ENCODE measurements at regions not wholly inside any gene's neighbourhood (a gene's known extent, or its start where the extent isn't known, plus 50 kb on each side); places are given as distances from the start of the nearest gene placed in this dataset.

- H3K4me1 ChIP-seq (ENCODE audit: control insufficient read depth, insufficient read depth, low read length), result no peaks in the 10 kb centered on the region
- no peak overlapping the region for H3K4me2 ChIP-seq (ENCODE audit: low read length)
- H3K4me3 ChIP-seq (ENCODE audit: low read length), result no peak overlapping the region
Measured at GRCh38 chr14:98171654-98172053, 1100.3 kb downstream of the BCL11B start.

DNA sequence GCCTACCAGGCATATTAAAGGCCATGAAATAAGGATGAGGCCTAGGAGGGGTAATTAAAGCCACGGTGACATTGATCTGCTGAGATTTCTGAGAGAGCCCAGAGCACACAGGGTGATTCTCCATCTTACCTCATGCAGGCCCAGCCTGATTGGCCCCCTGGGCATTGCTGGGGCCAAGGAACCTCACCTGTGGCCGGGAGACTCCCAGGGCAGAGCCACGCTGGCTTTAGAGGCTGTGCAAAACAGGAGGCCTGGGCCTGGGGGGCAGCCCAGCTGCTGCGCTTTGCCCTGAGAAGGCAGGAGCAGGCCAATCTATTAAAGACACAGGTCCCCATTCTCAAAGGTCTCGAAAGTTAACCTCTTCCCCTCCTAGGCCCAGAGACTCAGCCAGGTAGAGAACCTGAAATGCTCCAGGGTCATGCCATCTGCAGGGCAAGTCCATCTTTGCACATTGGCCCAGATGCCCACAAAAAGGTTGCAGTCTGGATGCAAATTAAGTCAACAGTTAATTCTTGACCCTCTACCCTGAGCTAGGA is 1099.7 kb downstream of the BCL11B start:
- Histone ChIP-seq H3K4me1 (ENCODE audit: control insufficient read depth, insufficient read depth, low read length) (no peaks in the 10 kb centered on the region), H3K27me3 (ENCODE audit: control insufficient read depth, insufficient read depth, low read length) (no peaks in the 10 kb centered on the region), H3K36me3 (ENCODE audit: insufficient read depth, low read length) (no peaks in the 10 kb centered on the region), H3K9me3 (replicated peaks; ENCODE audit: low read length) (peaks cover 25% of the 10 kb centered on the region), H3K4me3 (ENCODE audit: low read length) (no peak overlapping the region), H3K9ac (ENCODE audit: low read depth, low read length) (no peak overlapping the region), H3K4me2 (ENCODE audit: low read length) (no peak overlapping the region)

More at GRCh38 chr14:98171654-98172053, 1100.3 kb downstream of the BCL11B start:
- Histone ChIP-seq H3K9ac (ENCODE audit: low read depth, low read length) (no peak overlapping the region), H3K9me3 (replicated peaks; ENCODE audit: low read length) (peaks cover 25% of the 10 kb centered on the region), H3K27me3 (ENCODE audit: control insufficient read depth, insufficient read depth, low read length) (no peaks in the 10 kb centered on the region), H3K36me3 (ENCODE audit: insufficient read depth, low read length) (no peaks in the 10 kb centered on the region)

DNA sequence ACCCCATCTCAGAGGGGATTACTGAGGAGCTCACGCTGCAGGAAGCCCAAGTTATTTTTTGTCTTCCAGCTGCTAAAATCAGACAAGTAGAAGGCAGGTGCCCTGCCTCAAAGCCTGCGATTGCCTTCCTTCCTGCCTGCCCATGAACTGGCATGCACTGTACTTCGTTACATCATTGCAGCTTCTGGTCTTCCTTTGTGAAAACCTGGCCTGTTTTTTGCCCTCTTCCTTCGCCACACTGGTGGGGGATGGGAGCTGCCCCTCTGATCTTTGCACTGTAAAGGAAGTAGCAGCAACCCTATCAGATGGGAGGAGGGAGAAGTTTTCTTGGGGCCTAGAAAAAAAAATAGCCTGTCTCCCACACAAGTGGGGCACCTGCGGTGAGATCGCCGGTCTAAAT is 1098.7 kb downstream of the BCL11B start:
- Histone ChIP-seq H3K4me3 (ENCODE audit: low read length) (no peak overlapping the region), H3K36me3 (ENCODE audit: insufficient read depth, low read length) (no peaks in the 10 kb centered on the region), H3K4me2 (ENCODE audit: low read length) (no peak overlapping the region), H3K9me3 (replicated peaks; ENCODE audit: low read length) (peaks cover 23% of the 10 kb centered on the region), H3K4me1 (ENCODE audit: control insufficient read depth, insufficient read depth, low read length) (no peaks in the 10 kb centered on the region), H3K9ac (ENCODE audit: low read depth, low read length) (no peak overlapping the region), H3K27me3 (ENCODE audit: control insufficient read depth, insufficient read depth, low read length) (no peaks in the 10 kb centered on the region)

DNA sequence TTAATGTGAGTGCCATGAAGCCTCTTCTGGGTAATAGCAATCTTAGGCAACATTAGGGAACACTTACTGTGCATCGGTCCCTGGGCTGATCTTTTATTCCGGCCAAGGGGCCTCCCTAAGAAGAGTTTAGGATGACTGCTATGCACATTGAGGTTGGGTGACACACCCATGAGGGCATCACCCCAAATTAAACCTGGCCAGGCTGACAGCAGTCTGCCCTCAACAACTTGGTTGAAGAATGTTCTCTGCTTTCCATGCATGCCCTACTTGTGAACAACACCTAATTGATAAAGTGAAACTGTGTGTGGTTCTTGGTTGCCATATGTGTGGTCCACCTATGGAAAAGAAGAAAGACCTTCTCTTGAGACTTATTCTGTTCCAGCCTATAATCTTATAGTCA is 1098.0 kb downstream of the BCL11B start:
- Histone ChIP-seq H3K27me3 (ENCODE audit: control insufficient read depth, insufficient read depth, low read length) (no peaks in the 10 kb centered on the region), H3K4me1 (ENCODE audit: control insufficient read depth, insufficient read depth, low read length) (no peaks in the 10 kb centered on the region), H3K4me2 (ENCODE audit: low read length) (no peak overlapping the region), H3K36me3 (ENCODE audit: insufficient read depth, low read length) (no peaks in the 10 kb centered on the region), H3K9ac (ENCODE audit: low read depth, low read length) (no peak overlapping the region), H3K9me3 (replicated peaks; ENCODE audit: low read length) (peaks cover 21% of the 10 kb centered on the region), H3K4me3 (ENCODE audit: low read length) (no peak overlapping the region)

DNA sequence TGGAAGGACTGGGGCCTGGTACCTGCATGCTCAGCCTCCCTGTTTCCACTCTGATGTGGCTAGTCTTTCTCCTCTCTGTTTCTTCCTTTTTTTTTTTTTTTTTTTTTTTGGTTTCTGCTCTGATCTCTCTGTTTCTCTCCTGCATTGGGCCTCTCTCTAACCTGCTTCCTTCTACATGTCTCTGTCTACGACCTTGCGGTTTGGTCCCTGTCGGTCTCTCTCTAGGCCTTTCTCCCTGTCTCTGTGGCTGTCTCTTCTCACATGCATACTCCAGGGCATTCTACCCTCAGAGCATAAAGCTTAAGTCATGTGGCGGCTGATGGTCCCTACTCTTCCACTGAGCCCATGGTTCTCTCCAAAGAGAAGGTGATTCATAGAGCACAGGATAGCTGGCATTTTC is 1096.6 kb downstream of the BCL11B start:
- Histone ChIP-seq H3K27me3 (ENCODE audit: control insufficient read depth, insufficient read depth, low read length) (no peaks in the 10 kb centered on the region), H3K4me3 (ENCODE audit: low read length) (no peak overlapping the region), H3K9ac (ENCODE audit: low read depth, low read length) (no peak overlapping the region), H3K36me3 (ENCODE audit: insufficient read depth, low read length) (no peaks in the 10 kb centered on the region), H3K9me3 (replicated peaks; ENCODE audit: low read length) (peaks cover 20% of the 10 kb centered on the region), H3K4me1 (ENCODE audit: control insufficient read depth, insufficient read depth, low read length) (no peaks in the 10 kb centered on the region), H3K4me2 (ENCODE audit: low read length) (no peak overlapping the region)

DNA sequence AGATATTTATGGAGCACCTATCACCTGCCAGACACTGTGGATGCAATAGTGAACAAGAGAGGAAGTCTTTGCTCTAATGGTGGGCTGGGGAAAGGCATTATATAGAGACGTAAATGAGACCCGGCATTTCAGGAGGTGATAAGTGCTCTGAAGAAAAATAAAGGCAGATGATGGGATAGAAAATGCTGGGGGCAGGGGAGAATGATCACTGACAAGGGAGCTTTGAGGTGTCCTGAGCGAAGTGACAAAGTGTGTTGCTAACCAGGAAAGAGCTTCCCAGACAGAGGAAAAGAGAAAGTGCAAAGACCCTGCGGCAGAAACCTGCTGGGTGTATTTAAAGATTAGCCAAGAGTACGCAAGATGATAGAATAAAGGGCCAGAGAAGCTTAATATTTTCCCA is 1096.1 kb downstream of the BCL11B start:
- H3K4me3 ChIP-seq (ENCODE audit: low read length), result no peak overlapping the region
- no peaks in the 10 kb centered on the region for H3K27me3 ChIP-seq (ENCODE audit: control insufficient read depth, insufficient read depth, low read length)
- no peaks in the 10 kb centered on the region for H3K4me1 ChIP-seq (ENCODE audit: control insufficient read depth, insufficient read depth, low read length)
- no peak overlapping the region for H3K9ac ChIP-seq (ENCODE audit: low read depth, low read length)
- peaks cover 20% of the 10 kb centered on the region for H3K9me3 ChIP-seq (replicated peaks; ENCODE audit: low read length)
- H3K4me2 ChIP-seq (ENCODE audit: low read length), result no peak overlapping the region
- no peaks in the 10 kb centered on the region for H3K36me3 ChIP-seq (ENCODE audit: insufficient read depth, low read length)

GRCh38 chr14:98176892-98177291 is 1095.1 kb downstream of the BCL11B start:
- Histone ChIP-seq H3K27me3 (ENCODE audit: control insufficient read depth, insufficient read depth, low read length) (no peaks in the 10 kb centered on the region), H3K9ac (ENCODE audit: low read depth, low read length) (no peak overlapping the region), H3K36me3 (ENCODE audit: insufficient read depth, low read length) (no peaks in the 10 kb centered on the region), H3K4me2 (ENCODE audit: low read length) (no peak overlapping the region), H3K4me3 (ENCODE audit: low read length) (no peak overlapping the region), H3K4me1 (ENCODE audit: control insufficient read depth, insufficient read depth, low read length) (no peaks in the 10 kb centered on the region), H3K9me3 (replicated peaks; ENCODE audit: low read length) (peaks cover 18% of the 10 kb centered on the region)

DNA sequence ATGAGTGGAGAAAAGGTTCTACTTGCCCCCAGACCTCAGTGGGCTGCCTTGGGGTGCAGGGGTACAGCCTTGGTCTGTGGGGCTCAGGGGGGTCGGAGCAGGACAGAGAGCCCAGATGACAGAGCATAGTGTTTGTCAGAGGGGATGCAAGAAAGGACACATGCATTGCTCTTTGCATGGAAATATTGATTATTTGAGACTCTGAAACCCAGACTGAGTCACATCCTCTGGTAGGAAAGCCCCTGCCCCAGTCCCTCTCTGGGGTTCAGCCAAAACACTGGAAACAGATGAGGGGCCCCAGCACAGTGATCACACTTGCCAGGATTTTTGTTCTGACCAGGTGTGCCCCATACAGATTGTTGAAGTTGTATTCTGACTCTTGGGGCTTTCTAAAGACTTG is 1094.4 kb downstream of the BCL11B start:
- H3K4me2 ChIP-seq (ENCODE audit: low read length), result no peak overlapping the region
- H3K27me3 ChIP-seq (ENCODE audit: control insufficient read depth, insufficient read depth, low read length), result no peaks in the 10 kb centered on the region
- H3K36me3 ChIP-seq (ENCODE audit: insufficient read depth, low read length), result no peaks in the 10 kb centered on the region
- H3K4me1 ChIP-seq (ENCODE audit: control insufficient read depth, insufficient read depth, low read length), result no peaks in the 10 kb centered on the region
- H3K9ac ChIP-seq (ENCODE audit: low read depth, low read length), result no peak overlapping the region
- no peak overlapping the region for H3K4me3 ChIP-seq (ENCODE audit: low read length)
- peaks cover 12% of the 10 kb centered on the region for H3K9me3 ChIP-seq (replicated peaks; ENCODE audit: low read length)

- Histone ChIP-seq H3K9ac (ENCODE audit: low read depth, low read length) (no peak overlapping the region), H3K36me3 (ENCODE audit: insufficient read depth, low read length) (no peaks in the 10 kb centered on the region), H3K9me3 (replicated peaks; ENCODE audit: low read length) (peaks cover 9% of the 10 kb centered on the region), H3K4me3 (ENCODE audit: low read length) (no peak overlapping the region), H3K4me2 (ENCODE audit: low read length) (no peak overlapping the region), H3K27me3 (ENCODE audit: control insufficient read depth, insufficient read depth, low read length) (no peaks in the 10 kb centered on the region), H3K4me1 (ENCODE audit: control insufficient read depth, insufficient read depth, low read length) (no peaks in the 10 kb centered on the region)
Measured at GRCh38 chr14:98181241-98181640, 1090.8 kb downstream of the BCL11B start.

GRCh38 chr14:98181768-98182167 is 1090.2 kb downstream of the BCL11B start:
- no peak overlapping the region for H3K4me2 ChIP-seq (ENCODE audit: low read length)
- no peaks in the 10 kb centered on the region for H3K36me3 ChIP-seq (ENCODE audit: insufficient read depth, low read length)
- H3K9me3 ChIP-seq (replicated peaks; ENCODE audit: low read length), result peaks cover 9% of the 10 kb centered on the region
- no peak overlapping the region for H3K9ac ChIP-seq (ENCODE audit: low read depth, low read length)
- no peaks in the 10 kb centered on the region for H3K4me1 ChIP-seq (ENCODE audit: control insufficient read depth, insufficient read depth, low read length)
- no peaks in the 10 kb centered on the region for H3K27me3 ChIP-seq (ENCODE audit: control insufficient read depth, insufficient read depth, low read length)
- H3K4me3 ChIP-seq (ENCODE audit: low read length), result no peak overlapping the region

GRCh38 chr14:98182393-98183055 is 1089.5 kb downstream of the BCL11B start:
- H3K9me3 ChIP-seq (replicated peaks; ENCODE audit: low read length), result peaks cover 9% of the 10 kb centered on the region
- no peak overlapping the region for H3K9ac ChIP-seq (ENCODE audit: low read depth, low read length)
- H3K4me1 ChIP-seq (ENCODE audit: control insufficient read depth, insufficient read depth, low read length), result no peaks in the 10 kb centered on the region
- H3K27me3 ChIP-seq (ENCODE audit: control insufficient read depth, insufficient read depth, low read length), result no peaks in the 10 kb centered on the region
- H3K4me2 ChIP-seq (ENCODE audit: low read length), result no peak overlapping the region
- H3K4me3 ChIP-seq (ENCODE audit: low read length), result no peak overlapping the region
- no peaks in the 10 kb centered on the region for H3K36me3 ChIP-seq (ENCODE audit: insufficient read depth, low read length)

DNA sequence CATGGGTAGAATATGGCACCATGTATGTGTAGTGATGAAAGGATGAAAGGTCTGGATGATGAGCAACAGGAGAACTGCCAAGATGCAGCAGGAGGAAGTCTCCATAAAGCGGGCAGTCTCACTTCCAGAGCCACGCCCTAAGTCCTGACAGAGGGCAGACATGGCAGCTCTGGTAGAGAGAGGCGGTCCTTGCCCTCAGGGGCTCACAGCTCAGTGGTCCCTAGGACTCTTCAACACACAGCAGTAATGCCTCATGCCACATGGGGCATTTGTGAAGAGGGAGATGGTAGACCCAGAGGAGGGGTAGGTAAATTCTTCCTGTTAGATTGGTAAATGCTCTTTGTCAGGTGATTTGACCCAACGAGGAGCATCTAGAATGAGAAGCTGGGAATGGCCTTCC is 1088.4 kb downstream of the BCL11B start:
- Histone ChIP-seq H3K4me1 (ENCODE audit: control insufficient read depth, insufficient read depth, low read length) (no peaks in the 10 kb centered on the region), H3K36me3 (ENCODE audit: insufficient read depth, low read length) (no peaks in the 10 kb centered on the region), H3K4me3 (ENCODE audit: low read length) (no peak overlapping the region), H3K9me3 (replicated peaks; ENCODE audit: low read length) (peaks cover 9% of the 10 kb centered on the region), H3K9ac (ENCODE audit: low read depth, low read length) (no peak overlapping the region), H3K27me3 (ENCODE audit: control insufficient read depth, insufficient read depth, low read length) (no peaks in the 10 kb centered on the region), H3K4me2 (ENCODE audit: low read length) (no peak overlapping the region)

Data from skeletal muscle satellite cell (primary cell).